MCF 10A (cell line): ENCODE measurements at regions not wholly inside any gene's neighbourhood (a gene's known extent, or its start where the extent isn't known, plus 50 kb on each side); places are given as distances from the start of the nearest gene placed in this dataset.

Experiments used
- BruUV-seq: library from RNA; stranded (reverse); fragments of 400-500 nt; replicated peaks from 2 replicates; lab custom pipeline; 2021; lab: Mats Ljungman, UMichigan
- CTCF ChIA-PET: fragments of 300-600 bp; sonication (Branson Sonifier 250); formaldehyde crosslinking; extraction: SDS; loops from one replicate; lab custom pipeline; 2021; ENCODE audit warnings: antibody characterized with exemption, inconsistent platforms; lab: Yijun Ruan, JAX
- POLR2A ChIA-PET: fragments of 300-600, 350-650 bp; sonication (Branson Sonifier 250); formaldehyde crosslinking; extraction: SDS; loops from one replicate; lab custom pipeline; 2020; ENCODE audit warnings: antibody characterized with exemption, inconsistent platforms; lab: Yijun Ruan, JAX
- DNase-seq: peaks from one replicate; pipeline ENCODE4 v3.0.0-alpha.2; 2018; ENCODE audit not compliant: unreplicated experiment
- H3K27ac Mint-ChIP-seq: one replicate; pipeline ENCODE4 v1.8.0; 2022; ENCODE audit warnings: mild to moderate bottlenecking, low read depth, mixed read lengths; ENCODE audit not compliant: unreplicated experiment
- H3K27me3 Mint-ChIP-seq: one replicate; pipeline ENCODE4 v1.8.0; 2022; ENCODE audit warnings: mixed read lengths; ENCODE audit not compliant: insufficient read depth, unreplicated experiment
- H3K36me3 Mint-ChIP-seq: one replicate; pipeline ENCODE4 v1.8.0; 2022; ENCODE audit warnings: mild to moderate bottlenecking, moderate library complexity, mixed read lengths; ENCODE audit not compliant: insufficient read depth, unreplicated experiment
- H3K4me1 Mint-ChIP-seq: one replicate; pipeline ENCODE4 v1.8.0; 2022; ENCODE audit warnings: mixed read lengths; ENCODE audit not compliant: insufficient read depth, unreplicated experiment
- H3K4me3 Mint-ChIP-seq: one replicate; pipeline ENCODE4 v1.8.0; 2022; ENCODE audit warnings: mild to moderate bottlenecking, moderate library complexity, mixed read lengths; ENCODE audit not compliant: unreplicated experiment
- H3K9me3 Mint-ChIP-seq: one replicate; pipeline ENCODE4 v1.8.0; 2022; ENCODE audit warnings: mixed read lengths; ENCODE audit not compliant: unreplicated experiment
- intact Hi-C: fragments of 100-400 bp; cut with micrococcal nuclease; formaldehyde crosslinking; loops from 2 replicates; pipeline ENCODE4 v1.14.1; 2022
- TF ChIP-seq, protein P1 (sequence below): fragments of 200-600 bp; IDR thresholded peaks from one replicate; pipeline ENCODE4 v1.8.0; 2022; ENCODE audit warnings: antibody characterized with exemption, mild to moderate bottlenecking; ENCODE audit not compliant: unreplicated experiment

DNA sequence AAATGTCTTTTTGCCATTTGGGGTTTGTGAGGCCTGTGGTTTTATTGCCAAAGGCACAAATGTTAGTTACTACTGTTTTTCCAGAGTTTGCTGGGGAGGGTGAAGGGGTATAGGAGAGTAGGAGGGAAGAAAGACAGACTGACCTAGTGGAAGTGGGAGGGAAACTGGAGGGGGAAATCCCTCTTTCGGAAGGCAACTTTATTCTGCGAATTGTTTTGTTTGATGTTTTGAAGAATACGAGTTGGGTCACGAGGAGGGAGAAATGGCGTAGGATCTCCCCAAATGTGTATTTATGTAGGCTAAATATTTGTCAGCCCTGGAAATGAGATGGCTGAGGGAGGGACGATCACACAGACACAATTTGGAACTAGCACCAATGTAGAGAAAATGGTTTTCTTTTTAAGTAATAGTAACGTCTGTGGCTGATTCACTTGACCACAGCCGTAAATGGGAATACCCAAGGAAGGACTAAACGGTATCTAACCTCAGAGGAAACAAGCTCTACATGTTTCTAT, 172.3 kb downstream of the ICOS start:
- Mint-ChIP-seq H3K27me3 (peaks cover 46% of the 10 kb centered on the region), H3K4me3 (no peak overlapping the region), H3K27ac (no peak overlapping the region), H3K4me1 (no peaks in the 10 kb centered on the region), H3K9me3 (no peaks in the 10 kb centered on the region), H3K36me3 (no peaks in the 10 kb centered on the region)
- intact Hi-C loops: no loop called here
- CTCF ChIA-PET: no interaction called here
- no TSS peak for BruUV-seq
- TF ChIP-seq, protein P1, sequence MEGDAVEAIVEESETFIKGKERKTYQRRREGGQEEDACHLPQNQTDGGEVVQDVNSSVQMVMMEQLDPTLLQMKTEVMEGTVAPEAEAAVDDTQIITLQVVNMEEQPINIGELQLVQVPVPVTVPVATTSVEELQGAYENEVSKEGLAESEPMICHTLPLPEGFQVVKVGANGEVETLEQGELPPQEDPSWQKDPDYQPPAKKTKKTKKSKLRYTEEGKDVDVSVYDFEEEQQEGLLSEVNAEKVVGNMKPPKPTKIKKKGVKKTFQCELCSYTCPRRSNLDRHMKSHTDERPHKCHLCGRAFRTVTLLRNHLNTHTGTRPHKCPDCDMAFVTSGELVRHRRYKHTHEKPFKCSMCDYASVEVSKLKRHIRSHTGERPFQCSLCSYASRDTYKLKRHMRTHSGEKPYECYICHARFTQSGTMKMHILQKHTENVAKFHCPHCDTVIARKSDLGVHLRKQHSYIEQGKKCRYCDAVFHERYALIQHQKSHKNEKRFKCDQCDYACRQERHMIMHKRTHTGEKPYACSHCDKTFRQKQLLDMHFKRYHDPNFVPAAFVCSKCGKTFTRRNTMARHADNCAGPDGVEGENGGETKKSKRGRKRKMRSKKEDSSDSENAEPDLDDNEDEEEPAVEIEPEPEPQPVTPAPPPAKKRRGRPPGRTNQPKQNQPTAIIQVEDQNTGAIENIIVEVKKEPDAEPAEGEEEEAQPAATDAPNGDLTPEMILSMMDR: no peak
- DNase-seq: no peak
- POLR2A ChIA-PET: no interaction called here

DNA sequence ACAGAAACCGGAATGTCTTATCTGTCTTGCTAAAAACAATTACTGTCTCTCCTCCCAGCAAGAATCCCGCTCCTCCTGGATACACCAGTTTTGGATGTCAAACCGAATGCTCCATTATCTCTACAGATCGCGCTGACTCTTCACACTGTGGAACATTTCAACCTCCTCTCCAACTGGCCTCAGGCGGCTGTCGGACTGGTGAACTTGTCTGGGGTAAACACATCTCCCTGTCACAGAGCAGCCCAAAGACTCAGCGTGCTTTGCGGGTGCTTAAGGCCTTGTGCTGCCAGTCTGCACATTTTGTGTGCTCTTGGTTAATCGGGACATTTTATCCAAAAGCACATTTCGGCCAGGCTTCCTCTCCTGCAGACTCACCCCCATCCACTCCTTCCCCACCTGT, 173.1 kb downstream of the ICOS start:
- TF ChIP-seq, protein P1: no peak
- H3K27ac Mint-ChIP-seq: no peak overlapping the region
- no TSS peak for BruUV-seq
- ChIA-PET POLR2A (interaction anchor here (0.6 kb wide), 1 partner anchor 215 kb away, joined by 3 read pairs; no protein-coding TSS in a partner anchor), CTCF (interaction anchor here (0.6 kb wide), 1 partner anchor 1602 kb away, joined by 3 read pairs; no protein-coding TSS in a partner anchor)
- intact Hi-C loops: no loop called here
- peaks cover 37% of the 10 kb centered on the region for H3K27me3 Mint-ChIP-seq
- H3K9me3 Mint-ChIP-seq: no peaks in the 10 kb centered on the region
- H3K36me3 Mint-ChIP-seq: no peaks in the 10 kb centered on the region
- DNase-seq: no peak
- no peak overlapping the region for H3K4me3 Mint-ChIP-seq
- no peaks in the 10 kb centered on the region for H3K4me1 Mint-ChIP-seq

DNA sequence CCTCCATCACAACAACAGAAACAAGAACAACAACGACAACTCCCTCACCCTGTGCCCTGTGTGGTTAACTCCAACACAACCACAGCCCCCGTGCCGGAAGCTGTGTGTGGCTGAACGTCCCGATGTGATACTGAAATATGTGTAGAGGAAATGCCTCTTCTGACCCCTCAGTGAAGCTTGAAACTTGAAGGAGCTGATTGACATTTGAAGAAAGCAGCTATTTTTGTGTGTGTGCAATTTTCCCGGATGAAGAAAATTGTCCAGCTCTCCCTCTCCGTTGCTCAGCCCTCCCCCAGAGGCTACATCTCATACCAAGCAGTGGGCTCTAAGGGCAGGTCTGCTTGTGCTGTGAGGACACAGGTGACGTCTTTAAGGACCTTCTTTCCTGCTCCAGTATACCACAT, 173.8 kb downstream of the ICOS start:
- ChIA-PET POLR2A (no interaction called here), CTCF (interaction anchor here (0.5 to 0.6 kb wide), 2 partner anchors 552 to 1602 kb away, joined by 3 to 6 read pairs; no protein-coding TSS in a partner anchor)
- intact Hi-C loops: no loop called here
- Mint-ChIP-seq H3K4me1 (no peaks in the 10 kb centered on the region), H3K9me3 (no peaks in the 10 kb centered on the region), H3K27ac (no peak overlapping the region), H3K4me3 (no peak overlapping the region), H3K36me3 (no peaks in the 10 kb centered on the region), H3K27me3 (peaks cover 35% of the 10 kb centered on the region)
- no peak for DNase-seq
- BruUV-seq: no TSS peak
- TF ChIP-seq, protein P1: no peak

DNA sequence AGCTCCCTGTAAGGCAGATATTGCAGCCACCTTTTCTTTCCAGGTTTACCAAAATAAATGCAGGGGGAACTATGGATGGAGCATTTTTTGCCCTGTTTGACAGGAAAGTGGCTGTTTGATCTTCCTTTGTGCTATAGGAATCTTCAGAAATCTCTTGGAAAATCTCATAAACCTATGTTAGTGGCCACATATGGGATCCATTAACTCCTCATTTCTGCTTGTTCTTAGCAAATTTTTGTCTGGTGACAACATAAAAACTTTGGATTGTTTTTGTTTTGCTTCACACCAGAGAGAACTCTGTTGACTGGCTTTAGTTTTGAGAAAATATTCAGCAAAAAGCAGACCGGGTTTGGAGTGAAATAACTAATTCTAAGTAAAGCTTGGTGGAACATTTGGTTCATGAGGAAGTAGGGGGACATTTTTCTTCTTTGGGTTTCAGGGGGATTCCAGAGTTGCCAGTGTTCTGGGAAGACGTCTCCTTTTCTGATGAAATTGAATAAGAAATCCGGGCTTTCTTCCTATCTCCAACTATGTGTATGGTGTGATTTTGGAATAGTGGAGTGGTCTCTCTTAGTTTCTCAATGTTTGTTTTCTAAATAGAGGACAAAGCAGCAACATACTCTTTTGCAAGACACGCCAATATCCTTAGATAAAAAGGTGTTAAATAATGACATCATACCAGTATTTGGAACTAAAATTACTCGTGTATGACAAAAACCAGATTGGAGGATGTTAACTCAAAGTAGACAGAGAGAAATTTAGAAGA, 174.4 kb downstream of the ICOS start:
- no peak overlapping the region for H3K4me3 Mint-ChIP-seq
- H3K9me3 Mint-ChIP-seq: no peaks in the 10 kb centered on the region
- ChIA-PET POLR2A (no interaction called here), CTCF (no interaction called here)
- H3K27ac Mint-ChIP-seq: no peak overlapping the region
- peaks cover 35% of the 10 kb centered on the region for H3K27me3 Mint-ChIP-seq
- BruUV-seq: no TSS peak
- intact Hi-C loops: no loop called here
- no peaks in the 10 kb centered on the region for H3K36me3 Mint-ChIP-seq
- TF ChIP-seq, protein P1: no peak
- no peak for DNase-seq
- H3K4me1 Mint-ChIP-seq: no peaks in the 10 kb centered on the region
